AG09309 (cell line): ENCODE measurements at regions not wholly inside any gene's neighbourhood (a gene's known extent, or its start where the extent isn't known, plus 50 kb on each side); places are given as distances from the start of the nearest gene placed in this dataset.

ENCODE experiments used
- DNase-seq: peaks from one replicate; pipeline ENCODE4 v3.0.0-alpha.2; 2010; ENCODE audit warnings: low read depth
- H3K4me3 ChIP-seq: 2 replicates; pipeline ENCODE4 v1.5.1; 2011; ENCODE audit warnings: mild to moderate bottlenecking, low read depth, low read length, moderate library complexity; ENCODE audit not compliant: control insufficient read depth
- CTCF ChIP-seq: IDR thresholded peaks from 2 replicates; pipeline ENCODE4 v1.5.1; 2011; ENCODE audit warnings: mild to moderate bottlenecking, low read depth, low read length, inconsistent platforms; ENCODE audit not compliant: insufficient read depth, control insufficient read depth; ENCODE audit errors: missing control alignments

- DNase-seq, result no peak
- no peak overlapping the region for H3K4me3 ChIP-seq
- no peak for TF ChIP-seq CTCF
These were observed 211.0 kb downstream of the PIK3R1 start for GRCh38 chr5:68426586-68426985.

GRCh38 chr5:68428231-68428811, 212.8 kb downstream of the PIK3R1 start:
- no peak for DNase-seq
- no peak for TF ChIP-seq CTCF
- no peak overlapping the region for H3K4me3 ChIP-seq

GRCh38 chr5:68429510-68429909, 214.0 kb downstream of the PIK3R1 start:
- H3K4me3 ChIP-seq, result no peak overlapping the region
- TF ChIP-seq CTCF, result no peak
- no peak for DNase-seq

GRCh38 chr5:68430279-68430678, 214.7 kb downstream of the PIK3R1 start:
- no peak for DNase-seq
- TF ChIP-seq CTCF, result no peak
- H3K4me3 ChIP-seq, result no peak overlapping the region

GRCh38 chr5:68431186-68431585, 215.6 kb downstream of the PIK3R1 start:
- TF ChIP-seq CTCF, result no peak
- no peak for DNase-seq
- H3K4me3 ChIP-seq, result no peak overlapping the region

GRCh38 chr5:68431601-68432337, 216.2 kb downstream of the PIK3R1 start:
- H3K4me3 ChIP-seq, result no peak overlapping the region
- no peak for TF ChIP-seq CTCF
- no peak for DNase-seq
